ENCODE measurements at regions not wholly inside any gene's neighbourhood (a gene's known extent, or its start where the extent isn't known, plus 50 kb on each side); places are given as distances from the start of the nearest gene placed in this dataset.

GRCh38 chr2:66814916-66815315, 380.0 kb downstream of the MEIS1 start:
- TF ChIP-seq, protein P1, sequence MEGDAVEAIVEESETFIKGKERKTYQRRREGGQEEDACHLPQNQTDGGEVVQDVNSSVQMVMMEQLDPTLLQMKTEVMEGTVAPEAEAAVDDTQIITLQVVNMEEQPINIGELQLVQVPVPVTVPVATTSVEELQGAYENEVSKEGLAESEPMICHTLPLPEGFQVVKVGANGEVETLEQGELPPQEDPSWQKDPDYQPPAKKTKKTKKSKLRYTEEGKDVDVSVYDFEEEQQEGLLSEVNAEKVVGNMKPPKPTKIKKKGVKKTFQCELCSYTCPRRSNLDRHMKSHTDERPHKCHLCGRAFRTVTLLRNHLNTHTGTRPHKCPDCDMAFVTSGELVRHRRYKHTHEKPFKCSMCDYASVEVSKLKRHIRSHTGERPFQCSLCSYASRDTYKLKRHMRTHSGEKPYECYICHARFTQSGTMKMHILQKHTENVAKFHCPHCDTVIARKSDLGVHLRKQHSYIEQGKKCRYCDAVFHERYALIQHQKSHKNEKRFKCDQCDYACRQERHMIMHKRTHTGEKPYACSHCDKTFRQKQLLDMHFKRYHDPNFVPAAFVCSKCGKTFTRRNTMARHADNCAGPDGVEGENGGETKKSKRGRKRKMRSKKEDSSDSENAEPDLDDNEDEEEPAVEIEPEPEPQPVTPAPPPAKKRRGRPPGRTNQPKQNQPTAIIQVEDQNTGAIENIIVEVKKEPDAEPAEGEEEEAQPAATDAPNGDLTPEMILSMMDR (IDR thresholded peaks at IDR 0.05) = no peak
- no peak for TF ChIP-seq POLR2A (IDR thresholded peaks at IDR 0.05)
